K562 (cell line): ENCODE measurements at regions not wholly inside any gene's neighbourhood (a gene's known extent, or its start where the extent isn't known, plus 50 kb on each side); places are given as distances from the start of the nearest gene placed in this dataset.

Experiments
- ATAC-seq: fragments of 200-7000 bp; cut with Tn5 transposase; 3 replicates; pipeline ENCODE4 v1.9.1; 2020; ENCODE audit warnings: moderate library complexity
- BruUV-seq: library from RNA; stranded (reverse); fragments of 400-500 nt; replicated peaks from 2 replicates; lab custom pipeline; 2021; lab: Mats Ljungman, UMichigan
- CTCF ChIA-PET: fragments of 300-600 bp; formaldehyde crosslinking; extraction: SDS; loops from one replicate; lab custom pipeline; 2021; ENCODE audit warnings: low intra/inter-chr PET ratio; lab: Yijun Ruan, JAX
- POLR2A ChIA-PET: fragments of 300-600, 350-650 bp; sonication (Branson Sonifier 250); formaldehyde crosslinking; extraction: SDS; loops from one replicate; lab custom pipeline; 2021; ENCODE audit warnings: antibody characterized with exemption, inconsistent platforms; lab: Yijun Ruan, JAX
- DNase-seq, 4 experiments: peaks; one replicate each; pipeline versions ENCODE4 v3.0.0 to v3.0.0-alpha.2; 2011 to 2018; ENCODE audit warnings: low spot score in 3 of 4, mixed read lengths in 3 of 4; ENCODE audit errors: extremely low read depth in 1 of 4
- FAIRE-seq: peaks from 2 replicates; lab custom pipeline; 2011; peaks lifted over from hg19 to GRCh38; lab: Jason Lieb, UNC
- H2AFZ ChIP-seq: 2 replicates; pipeline ENCODE4 v1.6.0; 2011; ENCODE audit warnings: low read depth, low read length, control low read depth, inconsistent platforms
- H3K27ac ChIP-seq: fragments of 200-600 bp; 3 replicates; pipeline ENCODE4 v1.8.0; 2011; ENCODE audit warnings: low read depth, mild to moderate bottlenecking, control low read depth, inconsistent platforms, low read length, moderate library complexity, mixed read lengths; ENCODE audit errors: extremely low read depth
- H3K27me3 ChIP-seq, 2 experiments: fragments of 300-600 bp in 1 of 2; 2 replicates in 1 of 2; 3 replicates in 1 of 2; pipeline versions ENCODE4 v1.6.0 to v1.8.0; 2011; ENCODE audit warnings: inconsistent platforms in 2 of 2, low read length in 2 of 2, mild to moderate bottlenecking in 1 of 2, mixed read lengths in 1 of 2, moderate library complexity in 1 of 2; ENCODE audit not compliant: control insufficient read depth in 2 of 2, insufficient read depth in 2 of 2
- H3K36me3 ChIP-seq: fragments of 300-600 bp; 3 replicates; pipeline ENCODE4 v1.8.0; 2011; ENCODE audit warnings: mild to moderate bottlenecking, low read length, inconsistent platforms; ENCODE audit not compliant: control insufficient read depth, insufficient read depth
- H3K4me1 ChIP-seq, 2 experiments: fragments of 200-600 bp in 1 of 2; replicated peaks in 1 of 2; 2 replicates in 1 of 2; 3 replicates in 1 of 2; pipeline versions ENCODE4 v1.5.1 to v1.8.0; 2011; ENCODE audit warnings: inconsistent platforms in 2 of 2, low read length in 2 of 2, mild to moderate bottlenecking in 1 of 2, mixed read lengths in 1 of 2, moderate library complexity in 1 of 2; ENCODE audit not compliant: control insufficient read depth in 2 of 2, insufficient read depth in 2 of 2
- H3K4me2 ChIP-seq: 2 replicates; pipeline ENCODE4 v1.6.1; 2011; ENCODE audit warnings: low read length, control low read depth, inconsistent platforms, mixed read lengths; ENCODE audit not compliant: insufficient read depth
- H3K4me3 ChIP-seq: fragments of 200-600 bp; sonication (generic), shearing (Covaris generic); 2 replicates; pipeline ENCODE4 v1.5.1; 2016; ENCODE audit warnings: control low read depth, inconsistent platforms
- H3K79me2 ChIP-seq: fragments of 200-600 bp; 3 replicates; pipeline ENCODE4 v1.8.0; 2011; ENCODE audit warnings: low read length, inconsistent platforms; ENCODE audit not compliant: control insufficient read depth, insufficient read depth
- H3K9ac ChIP-seq, 2 experiments: 2 replicates each; pipeline versions ENCODE4 v1.6.0 to v1.6.1; 2011; ENCODE audit warnings: low read depth in 2 of 2, low read length in 2 of 2, control low read depth in 1 of 2, inconsistent platforms in 1 of 2, mild to moderate bottlenecking in 1 of 2, mixed read lengths in 1 of 2; ENCODE audit not compliant: insufficient read depth in 1 of 2
- H3K9me1 ChIP-seq: one replicate; pipeline ENCODE4 v1.6.0; 2011; ENCODE audit warnings: inconsistent platforms, mild to moderate bottlenecking, low read length, moderate library complexity; ENCODE audit not compliant: control insufficient read depth, insufficient read depth
- H3K9me3 ChIP-seq: replicated peaks from 2 replicates; pipeline ENCODE4 v1.5.1; 2011; ENCODE audit warnings: low read depth, low read length, inconsistent platforms; ENCODE audit not compliant: control insufficient read depth, insufficient read depth
- H4K20me1 ChIP-seq: replicated peaks from 2 replicates; pipeline ENCODE4 v1.6.1; 2011; ENCODE audit warnings: low read length, inconsistent platforms, mixed read lengths; ENCODE audit not compliant: control insufficient read depth, insufficient read depth
- BRF1 ChIP-seq: IDR thresholded peaks from 3 replicates; pipeline ENCODE4 v1.6.1; 2011; ENCODE audit warnings: borderline replicate concordance, mild to moderate bottlenecking; ENCODE audit not compliant: insufficient read length; ENCODE audit errors: extremely low read depth
- CBFA2T2 ChIP-seq: fragments of 450-650 bp; conservative IDR thresholded peaks from 2 replicates; pipeline ENCODE4 v1.6.1; 2017; ENCODE audit warnings: mild to moderate bottlenecking
- ETV6 ChIP-seq, 3 experiments: fragments of 150-350 bp in 1 of 3; sonication (generic) in 1 of 3; formaldehyde crosslinking in 1 of 3; IDR thresholded peaks; 2 replicates each; pipeline versions ENCODE4 v1.6.1 to v1.8.0; 2014 to 2022; ENCODE audit warnings: borderline replicate concordance in 2 of 3, low read depth in 2 of 3, antibody characterized with exemption in 1 of 3, low read length in 1 of 3, mild to moderate bottlenecking in 1 of 3, missing genetic modification reagents in 1 of 3
- KDM1A ChIP-seq, 2 experiments: fragments of 450-650 bp; IDR thresholded peaks; 2 replicates each; pipeline ENCODE4 v1.6.1; 2016; ENCODE audit warnings: mild to moderate bottlenecking in 2 of 2
- MYBL2 ChIP-seq, 2 experiments: fragments of 450-650 bp in 1 of 2; sonication (generic) in 1 of 2; formaldehyde crosslinking in 1 of 2; IDR thresholded peaks; 2 replicates each; pipeline versions ENCODE4 v1.6.1 to v1.8.1; 2017 to 2022; ENCODE audit warnings: borderline replicate concordance in 1 of 2, inconsistent platforms in 1 of 2, low read depth in 1 of 2, mild to moderate bottlenecking in 1 of 2, missing genetic modification reagents in 1 of 2, moderate library complexity in 1 of 2
- SMAD2 ChIP-seq: fragments of 150-350 bp; IDR thresholded peaks from 2 replicates; pipeline ENCODE4 v1.6.1; 2014; ENCODE audit warnings: low read depth, mild to moderate bottlenecking, low read length
- ZFP1 ChIP-seq: fragments of 450-650 bp; formaldehyde crosslinking; IDR thresholded peaks from 2 replicates; pipeline ENCODE4 v1.4.0; 2020; ENCODE audit warnings: mild to moderate bottlenecking, mixed read lengths
- ZFPM2 ChIP-seq: fragments of 250-450 bp; sonication (Bioruptor Pico); IDR thresholded peaks from 2 replicates; pipeline ENCODE4 v1.5.1; 2022; ENCODE audit warnings: mild to moderate bottlenecking
- ZNF57 ChIP-seq: fragments of 450-650 bp; formaldehyde crosslinking; IDR thresholded peaks from 2 replicates; pipeline ENCODE4 v1.4.0; 2020; ENCODE audit warnings: mild to moderate bottlenecking, moderate library complexity
- ZNF696 ChIP-seq: fragments of 250-450 bp; sonication (Bioruptor Pico); conservative IDR thresholded peaks from 2 replicates; pipeline ENCODE4 v1.4.0; 2020; ENCODE audit warnings: mild to moderate bottlenecking, moderate library complexity
- ZSCAN32 ChIP-seq: fragments of 450-650 bp; formaldehyde crosslinking; IDR thresholded peaks from 2 replicates; pipeline ENCODE4 v1.4.0; 2020; ENCODE audit warnings: mild to moderate bottlenecking, moderate library complexity
- WGBS: fragments of 100-300 bp; shearing (Covaris generic); methylation state at CpG from one replicate; pipeline ENCODE4 v1.1.6; 2016; ENCODE audit warnings: low coverage, mixed read lengths; ENCODE audit not compliant: insufficient coverage; ENCODE audit errors: missing lambda C conversion rate; 5-methylcytosine and 5-hydroxymethylcytosine counted together
- in situ Hi-C: fragments of 300-500 bp; cut with MboI; formaldehyde crosslinking; loops from 4 replicates; pipeline ENCODE4 v1.15.0; 2018; ENCODE audit warnings: inconsistent platforms, mixed read lengths
- intact Hi-C: fragments of 100-400 bp; cut with micrococcal nuclease; formaldehyde crosslinking; loops from 2 replicates; pipeline ENCODE4 v1.14.2; 2022
- TF ChIP-seq, protein P1 (sequence below), 2 experiments: fragments of 450-650 bp in 1 of 2; sonication (generic) in 1 of 2; formaldehyde crosslinking in 1 of 2; IDR thresholded peaks; 2 replicates each; pipeline versions ENCODE4 v1.7.1 to v1.9.0; 2016 to 2022; ENCODE audit warnings: inconsistent platforms in 1 of 2, mild to moderate bottlenecking in 1 of 2, missing genetic modification reagents in 1 of 2

DNA sequence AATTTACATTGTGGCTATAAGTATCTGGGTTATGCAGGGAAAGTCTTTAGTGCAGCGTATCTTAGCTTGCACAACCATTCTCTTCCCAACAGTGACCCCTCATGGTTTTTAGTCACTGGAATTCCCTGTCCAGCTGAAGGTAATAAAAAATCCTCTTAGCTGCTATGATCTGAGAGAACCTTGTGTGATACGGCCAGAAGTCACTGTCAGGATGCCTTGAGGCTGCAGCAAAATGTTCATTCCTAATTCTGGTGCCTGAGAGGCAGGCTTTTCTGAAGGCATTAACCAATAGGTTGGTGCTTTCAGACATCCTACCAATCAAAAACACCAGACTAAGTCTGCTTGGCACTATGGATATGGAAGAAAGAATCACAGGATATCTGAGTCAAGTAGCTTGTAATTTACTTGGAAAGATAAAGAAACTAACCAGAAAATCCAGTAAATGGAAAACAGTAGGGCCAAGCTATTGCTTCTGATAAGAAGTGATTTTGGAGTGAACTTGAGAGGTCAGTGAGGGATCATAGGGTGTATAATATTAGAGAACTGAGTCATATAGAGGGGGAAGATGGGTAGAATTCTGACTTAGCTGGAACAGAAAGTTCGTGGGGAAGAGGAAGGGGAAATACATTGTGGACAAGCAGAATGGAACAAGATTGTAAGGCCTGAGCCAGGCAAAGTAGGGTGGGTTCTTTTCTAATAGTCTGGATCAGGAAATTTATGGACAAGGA lies 89.0 kb upstream of the SLC14A2 start:
- TF ChIP-seq KDM1A (IDR thresholded peaks at IDR 0.05) = no peak
- no peak for TF ChIP-seq ETV6 (IDR thresholded peaks at IDR 0.05; ENCODE audit: borderline replicate concordance in 1 of 2, low read depth in 2 of 2, low read length in 1 of 2)
- TF ChIP-seq ETV6 (CRISPR knock-in tag; IDR thresholded peaks at IDR 0.05; ENCODE audit: borderline replicate concordance) = no peak
- no peak for TF ChIP-seq MYBL2 (IDR thresholded peaks at IDR 0.05; ENCODE audit: low read depth)
- no peak for TF ChIP-seq MYBL2 (CRISPR knock-in tag; IDR thresholded peaks at IDR 0.05; ENCODE audit: borderline replicate concordance)
- TF ChIP-seq ZFP1 (CRISPR knock-in tag) = no peak
- TF ChIP-seq, protein P1, sequence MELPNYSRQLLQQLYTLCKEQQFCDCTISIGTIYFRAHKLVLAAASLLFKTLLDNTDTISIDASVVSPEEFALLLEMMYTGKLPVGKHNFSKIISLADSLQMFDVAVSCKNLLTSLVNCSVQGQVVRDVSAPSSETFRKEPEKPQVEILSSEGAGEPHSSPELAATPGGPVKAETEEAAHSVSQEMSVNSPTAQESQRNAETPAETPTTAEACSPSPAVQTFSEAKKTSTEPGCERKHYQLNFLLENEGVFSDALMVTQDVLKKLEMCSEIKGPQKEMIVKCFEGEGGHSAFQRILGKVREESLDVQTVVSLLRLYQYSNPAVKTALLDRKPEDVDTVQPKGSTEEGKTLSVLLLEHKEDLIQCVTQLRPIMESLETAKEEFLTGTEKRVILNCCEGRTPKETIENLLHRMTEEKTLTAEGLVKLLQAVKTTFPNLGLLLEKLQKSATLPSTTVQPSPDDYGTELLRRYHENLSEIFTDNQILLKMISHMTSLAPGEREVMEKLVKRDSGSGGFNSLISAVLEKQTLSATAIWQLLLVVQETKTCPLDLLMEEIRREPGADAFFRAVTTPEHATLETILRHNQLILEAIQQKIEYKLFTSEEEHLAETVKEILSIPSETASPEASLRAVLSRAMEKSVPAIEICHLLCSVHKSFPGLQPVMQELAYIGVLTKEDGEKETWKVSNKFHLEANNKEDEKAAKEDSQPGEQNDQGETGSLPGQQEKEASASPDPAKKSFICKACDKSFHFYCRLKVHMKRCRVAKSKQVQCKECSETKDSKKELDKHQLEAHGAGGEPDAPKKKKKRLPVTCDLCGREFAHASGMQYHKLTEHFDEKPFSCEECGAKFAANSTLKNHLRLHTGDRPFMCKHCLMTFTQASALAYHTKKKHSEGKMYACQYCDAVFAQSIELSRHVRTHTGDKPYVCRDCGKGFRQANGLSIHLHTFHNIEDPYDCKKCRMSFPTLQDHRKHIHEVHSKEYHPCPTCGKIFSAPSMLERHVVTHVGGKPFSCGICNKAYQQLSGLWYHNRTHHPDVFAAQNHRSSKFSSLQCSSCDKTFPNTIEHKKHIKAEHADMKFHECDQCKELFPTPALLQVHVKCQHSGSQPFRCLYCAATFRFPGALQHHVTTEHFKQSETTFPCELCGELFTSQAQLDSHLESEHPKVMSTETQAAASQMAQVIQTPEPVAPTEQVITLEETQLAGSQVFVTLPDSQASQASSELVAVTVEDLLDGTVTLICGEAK (IDR thresholded peaks at IDR 0.05) = no peak
- TF ChIP-seq, protein P1 (CRISPR knock-in tag; IDR thresholded peaks at IDR 0.05) = no peak
- TF ChIP-seq ZFPM2 (CRISPR knock-in tag) = no peak
- TF ChIP-seq ZNF57 (CRISPR knock-in tag) = no peak
- no peak for TF ChIP-seq ZSCAN32 (CRISPR knock-in tag)
- TF ChIP-seq SMAD2 = no peak
- no peak for TF ChIP-seq ZNF696 (CRISPR knock-in tag)
- TF ChIP-seq BRF1 = no peak
- TF ChIP-seq CBFA2T2 = no peak
- POLR2A ChIA-PET = interaction anchor here (0.6 kb wide), 1 partner anchor 13 kb away, joined by 3 read pairs; no protein-coding TSS in a partner anchor
- ATAC-seq = no peak
- FAIRE-seq = no peak
- Histone ChIP-seq H3K4me1 (no peaks in the 10 kb centered on the region), H3K79me2 (no peaks in the 10 kb centered on the region), H3K27ac (no peak overlapping the region), H3K36me3 (no peaks in the 10 kb centered on the region), H3K4me2 (no peak overlapping the region), H4K20me1 (no peaks in the 10 kb centered on the region), H3K27me3 (no peaks in the 10 kb centered on the region), H3K9me3 (no peaks in the 10 kb centered on the region), H3K9ac (no peak overlapping the region), H2AFZ (no peak overlapping the region), H3K4me3 (no peak overlapping the region), H3K9me1 (no peaks in the 10 kb centered on the region)
- DNase-seq = no peak
- intact Hi-C loops (no loop called here), in situ Hi-C loops (no loop called here)
- no TSS peak for BruUV-seq
- 0% methylated on average over 3 of the region's 3 CpGs for WGBS
- CTCF ChIA-PET = no interaction called here
